GM19452 (cell line): ENCODE measurements at regions not wholly inside any gene's neighbourhood (a gene's known extent, or its start where the extent isn't known, plus 50 kb on each side); places are given as distances from the start of the nearest gene placed in this dataset.

Experiments
- ATAC-seq: cut with Tn5 transposase; IDR thresholded peaks from one replicate; pipeline ENCODE4 v1.9.1; 2021; ENCODE audit not compliant: unreplicated experiment

GRCh38 chr10:123587110-123587509 is 79.0 kb upstream of the GPR26 start:
- no peak for ATAC-seq

GRCh38 chr10:123588386-123588914 is 77.7 kb upstream of the GPR26 start:
- no peak for ATAC-seq

GRCh38 chr10:123595661-123596060 is 70.5 kb upstream of the GPR26 start:
- no peak for ATAC-seq

- no peak for ATAC-seq
Measured at GRCh38 chr10:123597676-123598075, 68.5 kb upstream of the GPR26 start.

GRCh38 chr10:123599366-123599849 is 66.7 kb upstream of the GPR26 start:
- no peak for ATAC-seq

GRCh38 chr10:123600177-123600576 is 66.0 kb upstream of the GPR26 start:
- ATAC-seq = no peak

GRCh38 chr10:123603130-123603529 is 63.0 kb upstream of the GPR26 start:
- ATAC-seq = no peak

- no peak for ATAC-seq
Measured at GRCh38 chr10:123604506-123604905, 61.6 kb upstream of the GPR26 start.

- ATAC-seq = no peak
Measured at GRCh38 chr10:123606006-123606405, 60.1 kb upstream of the GPR26 start.

- ATAC-seq = no peak
Measured at GRCh38 chr10:123606955-123607354, 59.2 kb upstream of the GPR26 start.

GRCh38 chr10:123607386-123607785 is 58.8 kb upstream of the GPR26 start:
- ATAC-seq = no peak

GRCh38 chr10:123608047-123608446 is 58.1 kb upstream of the GPR26 start:
- ATAC-seq = no peak

- no peak for ATAC-seq
Measured at GRCh38 chr10:123611243-123611642, 54.9 kb upstream of the GPR26 start.

GRCh38 chr10:123611876-123612275 is 54.3 kb upstream of the GPR26 start:
- no peak for ATAC-seq

- no peak for ATAC-seq
Measured at GRCh38 chr10:123613346-123613850, 52.8 kb upstream of the GPR26 start.

- ATAC-seq = no peak
Measured at GRCh38 chr10:123614888-123615287, 51.3 kb upstream of the GPR26 start.
